HG03457 (cell line): ENCODE measurements at regions not wholly inside any gene's neighbourhood (a gene's known extent, or its start where the extent isn't known, plus 50 kb on each side); places are given as distances from the start of the nearest gene placed in this dataset.

Experiments
- ATAC-seq: cut with Tn5 transposase; IDR thresholded peaks from one replicate; pipeline ENCODE4 v1.9.1; 2021; ENCODE audit warnings: moderate number of reproducible peaks; ENCODE audit not compliant: unreplicated experiment

DNA sequence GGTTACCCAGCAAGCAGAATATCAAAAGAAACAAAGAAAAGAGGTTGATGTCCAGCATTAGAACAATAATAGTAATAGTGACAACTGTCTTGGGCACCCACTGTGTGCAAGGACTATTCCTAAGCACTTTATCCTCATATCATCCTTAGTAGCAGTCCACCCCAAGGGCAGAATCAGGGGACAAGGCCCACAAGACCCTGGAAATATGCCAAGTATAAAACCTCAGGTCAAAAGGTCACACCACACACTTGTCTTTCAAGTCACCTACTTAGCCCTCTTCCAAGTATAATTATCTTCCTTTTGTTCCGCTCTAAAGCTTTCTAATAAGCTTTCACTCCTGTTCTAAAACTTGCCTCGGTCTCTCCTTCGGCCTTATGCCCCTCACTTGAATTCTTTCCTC, 124.0 kb upstream of the STT3B start:
- no peak for ATAC-seq

DNA sequence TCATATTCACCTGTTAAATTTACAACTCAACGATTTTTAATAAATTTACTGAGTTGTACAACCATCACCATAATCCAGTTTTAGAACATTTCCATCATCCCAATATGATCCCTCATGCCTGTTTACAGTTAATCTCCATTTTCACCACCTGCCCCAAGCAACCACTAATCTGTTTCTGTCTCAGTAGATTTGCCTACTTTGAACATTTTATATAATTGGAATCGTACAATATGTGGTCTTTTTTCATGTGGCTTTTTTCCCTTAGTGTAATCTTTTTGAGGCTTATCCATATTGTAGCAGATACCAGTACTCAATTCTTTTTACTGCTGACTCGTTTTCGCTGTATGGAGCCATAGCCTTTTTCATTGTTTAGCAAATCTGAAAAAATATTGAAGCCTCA, 123.3 kb upstream of the STT3B start:
- ATAC-seq, result no peak

- no peak for ATAC-seq
These were observed 122.9 kb upstream of the STT3B start for GRCh38 chr3:31409866-31410265.

- ATAC-seq, result no peak
These were observed 122.3 kb upstream of the STT3B start for GRCh38 chr3:31410411-31410810.

GRCh38 chr3:31412832-31413231, 119.9 kb upstream of the STT3B start:
- no peak for ATAC-seq

DNA sequence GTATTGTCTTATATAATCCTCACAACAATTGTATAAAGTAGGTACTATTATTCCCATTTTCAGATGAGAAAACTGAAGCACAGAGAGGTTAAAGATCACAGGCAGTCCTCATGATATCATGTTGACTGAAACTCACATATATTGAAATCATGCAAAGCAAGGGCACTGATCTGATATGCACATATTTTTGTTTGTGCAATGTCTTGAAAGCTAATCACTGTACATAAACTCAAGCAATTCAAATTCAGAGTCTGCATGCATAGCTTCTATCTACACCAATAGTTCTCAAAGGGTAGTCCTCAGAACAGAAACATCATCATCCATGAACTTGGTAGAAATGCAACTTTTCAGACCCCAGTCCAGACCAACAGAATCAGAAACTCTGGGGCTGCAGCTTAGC, 119.2 kb upstream of the STT3B start:
- no peak for ATAC-seq

GRCh38 chr3:31416980-31417379, 115.7 kb upstream of the STT3B start:
- no peak for ATAC-seq

- ATAC-seq, result no peak
These were observed 115.2 kb upstream of the STT3B start for GRCh38 chr3:31417486-31417885.

- ATAC-seq, result no peak
These were observed 112.4 kb upstream of the STT3B start for GRCh38 chr3:31420311-31420710.

DNA sequence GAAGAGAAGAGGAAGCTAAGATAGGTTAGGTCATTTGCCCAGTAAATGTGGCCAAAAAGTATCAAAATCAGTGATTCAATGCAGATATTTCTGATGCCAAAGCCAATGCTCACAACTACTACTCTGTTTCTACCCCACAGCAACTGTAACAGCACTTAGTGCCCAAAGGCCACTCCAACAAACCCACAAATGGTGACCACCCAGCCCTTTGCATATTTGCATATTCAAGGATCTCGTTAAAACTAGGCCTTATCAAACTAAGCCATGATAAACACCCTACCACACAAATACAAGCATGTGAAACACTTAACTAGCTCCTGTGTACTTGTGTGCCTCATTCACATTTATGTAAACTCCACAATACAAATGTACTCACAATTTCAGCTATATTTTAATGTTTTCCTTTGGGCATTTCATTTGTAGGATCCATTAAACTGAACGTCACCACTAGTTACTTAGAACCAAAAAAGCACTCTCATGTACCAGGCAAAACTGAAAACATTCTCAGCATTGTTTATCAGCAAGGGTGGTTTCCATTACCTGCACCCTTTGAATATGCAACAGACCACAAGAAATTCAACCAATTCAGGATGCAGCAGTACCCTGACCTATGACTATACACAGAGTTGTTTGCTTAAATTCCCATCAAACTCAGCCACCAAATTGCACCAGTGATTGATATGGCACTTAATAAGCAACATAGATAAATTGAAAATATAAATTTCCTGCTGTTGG, 111.2 kb upstream of the STT3B start:
- no peak for ATAC-seq

- ATAC-seq, result no peak
These were observed 110.5 kb upstream of the STT3B start for GRCh38 chr3:31422237-31422636.

GRCh38 chr3:31423482-31423881, 109.2 kb upstream of the STT3B start:
- no peak for ATAC-seq

GRCh38 chr3:31425401-31425800, 107.3 kb upstream of the STT3B start:
- ATAC-seq, result no peak

DNA sequence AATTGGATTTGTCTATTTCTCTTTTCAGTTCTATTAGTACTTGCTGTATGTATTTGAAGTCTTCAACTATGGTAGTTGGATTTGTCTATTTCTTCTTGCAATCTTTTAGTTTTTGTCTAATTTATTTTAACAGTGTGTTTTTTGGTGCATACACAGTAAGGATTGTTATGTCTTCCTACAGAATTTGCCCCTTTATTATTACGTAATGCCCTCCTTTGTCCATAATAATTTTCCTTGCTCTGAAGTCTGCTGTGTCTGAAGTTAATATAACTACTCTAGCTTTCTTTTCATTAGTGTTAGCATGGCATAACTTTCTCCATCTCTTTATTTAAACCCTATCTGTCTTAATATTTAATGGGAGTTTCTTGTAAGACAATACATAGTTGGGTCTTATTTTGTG, 105.1 kb upstream of the STT3B start:
- ATAC-seq, result no peak

DNA sequence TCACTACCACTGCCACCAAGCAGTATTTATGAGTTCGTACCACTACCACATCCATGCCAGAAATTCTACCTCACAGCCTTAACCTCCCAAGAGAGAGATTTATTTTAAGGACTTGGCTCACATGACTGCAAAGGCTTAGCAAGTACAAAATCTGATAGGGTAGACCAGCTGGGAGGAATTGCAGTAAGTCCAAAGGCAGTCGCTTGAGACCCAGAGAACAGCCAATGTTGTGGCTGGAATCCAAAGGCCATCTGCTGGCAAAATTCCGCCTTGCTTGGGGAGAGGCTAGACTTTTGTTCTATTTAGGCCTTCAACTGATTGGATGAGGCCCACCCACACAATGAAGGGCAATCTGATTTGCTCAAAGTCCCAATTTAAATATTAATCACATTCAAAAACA, 101.4 kb upstream of the STT3B start:
- ATAC-seq, result no peak

GRCh38 chr3:31432897-31433678, 99.6 kb upstream of the STT3B start:
- ATAC-seq, result no peak

DNA sequence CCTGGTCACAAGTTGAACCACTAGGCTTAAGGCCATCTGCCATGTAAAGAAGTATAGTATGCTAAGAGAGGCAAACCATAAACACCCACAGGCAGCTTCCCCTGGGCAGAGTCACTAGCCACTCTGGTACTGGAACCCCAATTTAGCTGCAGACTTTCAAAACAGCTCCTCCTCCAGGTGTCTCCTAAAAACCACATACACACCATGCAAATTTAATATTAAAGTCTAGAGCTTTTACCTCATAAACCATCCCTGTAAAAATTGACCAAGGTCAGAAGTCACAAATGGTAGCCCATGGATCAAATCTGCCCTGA, 99.1 kb upstream of the STT3B start:
- no peak for ATAC-seq

GRCh38 chr3:31434819-31435218, 97.9 kb upstream of the STT3B start:
- no peak for ATAC-seq

DNA sequence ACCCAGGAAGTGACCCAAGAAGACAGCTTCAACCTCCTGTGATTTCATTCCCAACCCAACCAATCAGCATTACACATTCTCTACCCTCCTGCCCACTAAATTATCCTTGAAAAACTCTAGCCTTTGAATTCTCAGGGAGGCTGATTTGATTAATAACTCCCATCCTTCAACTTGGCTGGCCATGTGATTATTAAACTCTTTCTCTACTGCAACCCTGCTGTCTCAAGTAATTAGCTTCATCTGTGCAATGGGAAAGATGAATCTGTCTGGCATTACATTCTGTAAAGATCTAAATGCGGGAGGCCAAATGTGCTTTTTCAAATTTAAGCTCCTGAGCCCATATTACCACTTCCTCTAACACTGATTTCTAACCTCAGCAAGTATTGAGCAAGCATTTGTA, 95.9 kb upstream of the STT3B start:
- no peak for ATAC-seq

DNA sequence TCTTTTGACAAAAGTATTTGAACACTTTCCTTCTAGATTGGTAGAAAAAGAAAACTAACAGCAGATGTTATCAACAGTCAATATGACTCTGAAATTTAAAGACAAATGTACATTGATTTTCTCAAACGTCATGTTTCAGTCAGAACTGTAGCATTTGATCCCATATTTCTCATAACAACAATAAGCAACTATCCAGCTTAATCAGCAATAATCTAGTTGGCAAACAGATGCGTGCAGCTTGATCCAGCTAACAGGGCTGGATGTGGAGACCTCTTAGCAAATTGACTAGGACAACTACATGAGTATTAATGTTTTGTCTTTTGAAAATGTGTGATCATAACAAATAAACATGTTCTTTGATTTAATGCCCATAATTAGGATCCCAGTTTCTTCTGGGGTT, 94.0 kb upstream of the STT3B start:
- no peak for ATAC-seq

DNA sequence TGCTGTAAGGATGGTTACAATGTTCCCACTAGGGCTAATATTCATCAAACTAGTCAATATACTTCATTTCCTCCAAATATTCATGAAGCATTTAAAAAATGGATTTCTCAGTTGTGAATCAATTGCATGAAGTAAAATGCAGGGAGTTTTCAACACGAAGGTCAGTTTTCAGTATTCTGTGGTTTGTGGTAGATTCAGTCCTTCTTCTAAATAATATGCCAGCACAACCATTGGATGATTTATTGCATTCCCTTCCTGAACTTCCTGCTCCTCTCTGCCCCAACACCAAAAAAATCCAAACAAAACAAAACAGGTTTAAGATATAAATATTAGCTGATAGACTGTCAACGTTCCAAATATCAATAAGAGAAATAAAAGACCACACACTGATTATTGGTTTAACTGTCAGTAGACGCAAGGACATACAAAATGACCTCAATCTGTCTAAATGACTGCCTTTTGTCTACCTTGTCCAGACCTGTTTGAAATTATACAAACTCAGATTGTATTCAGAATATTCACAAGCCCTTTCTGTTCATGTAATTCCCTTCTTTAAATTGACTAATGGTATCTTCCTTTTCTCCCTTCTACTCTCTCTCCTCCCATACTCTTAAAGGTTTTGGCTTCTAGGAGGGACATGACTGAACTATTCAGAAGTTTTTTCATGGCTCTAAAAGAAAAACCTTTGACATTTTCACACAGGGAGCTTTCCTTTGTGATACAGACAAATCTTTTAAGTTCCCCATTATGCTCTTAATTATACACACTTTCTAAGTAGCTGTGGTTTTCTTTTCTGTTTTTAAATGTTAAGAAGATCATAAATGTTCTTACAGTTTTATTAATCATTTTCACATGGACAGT, 92.6 kb upstream of the STT3B start:
- no peak for ATAC-seq

GRCh38 chr3:31440878-31441277, 91.8 kb upstream of the STT3B start:
- ATAC-seq, result no peak
